CD14-positive monocyte (primary cell): ENCODE measurements at regions not wholly inside any gene's neighbourhood (a gene's known extent, or its start where the extent isn't known, plus 50 kb on each side); places are given as distances from the start of the nearest gene placed in this dataset.

Experiments used
- DNase-seq, 3 donors: peaks; one replicate each; pipeline ENCODE4 v3.0.0-alpha.2; 2011 to 2022
- H2AFZ ChIP-seq: 2 replicates; pipeline ENCODE4 v1.6.0; 2012; ENCODE audit warnings: mild to moderate bottlenecking, low read depth, low read length, inconsistent platforms; ENCODE audit not compliant: insufficient read depth, poor library complexity, severe bottlenecking
- H3K27ac ChIP-seq, 2 donors: 1 replicate in 1 of 2; 2 replicates in 1 of 2; pipeline ENCODE4 v1.5.1; 2012 to 2013; ENCODE audit warnings: low read length in 2 of 2, control low read depth in 1 of 2, inconsistent platforms in 1 of 2, low read depth in 1 of 2, mild to moderate bottlenecking in 1 of 2
- H3K27me3 ChIP-seq, 2 donors: one replicate each; pipeline versions ENCODE4 v1.6.0 to v1.6.1; 2011 to 2013; ENCODE audit warnings: low read length in 2 of 2; ENCODE audit not compliant: control insufficient read depth in 2 of 2, insufficient read depth in 2 of 2
- H3K36me3 ChIP-seq, 2 donors: replicated peaks in 1 of 2; 1 replicate in 1 of 2; 2 replicates in 1 of 2; pipeline versions ENCODE4 v1.5.1 to v1.6.1; 2012 to 2013; ENCODE audit warnings: low read length in 2 of 2, control low read depth in 1 of 2, inconsistent platforms in 1 of 2, mild to moderate bottlenecking in 1 of 2; ENCODE audit not compliant: insufficient read depth in 2 of 2, control insufficient read depth in 1 of 2
- H3K4me1 ChIP-seq, 2 donors: 1 replicate in 1 of 2; 2 replicates in 1 of 2; pipeline versions ENCODE4 v1.5.1 to v1.6.1; 2012 to 2013; ENCODE audit warnings: low read length in 2 of 2, control low read depth in 1 of 2, inconsistent platforms in 1 of 2, mild to moderate bottlenecking in 1 of 2, moderate library complexity in 1 of 2; ENCODE audit not compliant: insufficient read depth in 2 of 2, control insufficient read depth in 1 of 2
- H3K4me2 ChIP-seq: replicated peaks from 2 replicates; pipeline ENCODE3; 2012; ENCODE audit warnings: low read length, moderate library complexity, mild to moderate bottlenecking; ENCODE audit not compliant: poor library complexity, severe bottlenecking; ENCODE audit errors: extremely low read depth
- H3K4me3 ChIP-seq, 3 experiments: fragments of 200-600 bp in 1 of 3; sonication (generic) in 1 of 3; replicated peaks in 1 of 3; 1 replicate in 2 of 3; 2 replicates in 1 of 3; pipeline ENCODE4 v1.5.1; 2011 to 2013; ENCODE audit warnings: low read length in 3 of 3, mild to moderate bottlenecking in 3 of 3, control low read depth in 2 of 3, low read depth in 2 of 3, inconsistent platforms in 1 of 3, moderate library complexity in 1 of 3
- H3K79me2 ChIP-seq: 2 replicates; pipeline ENCODE4 v1.6.0; 2012; ENCODE audit warnings: mild to moderate bottlenecking, control low read depth, inconsistent platforms, low read length, moderate library complexity; ENCODE audit not compliant: insufficient read depth
- H3K9ac ChIP-seq: 2 replicates; pipeline ENCODE4 v1.6.0; 2017; ENCODE audit warnings: low read length, mild to moderate bottlenecking; ENCODE audit not compliant: insufficient read depth, poor library complexity, severe bottlenecking
- H3K9me3 ChIP-seq, 2 donors: replicated peaks in 1 of 2; 1 replicate in 1 of 2; 2 replicates in 1 of 2; pipeline versions ENCODE4 v1.5.1 to v1.6.1; 2012 to 2013; ENCODE audit warnings: low read length in 2 of 2, control low read depth in 1 of 2; ENCODE audit not compliant: control insufficient read depth in 1 of 2, insufficient read depth in 1 of 2
- H4K20me1 ChIP-seq: 2 replicates; pipeline ENCODE4 v1.6.0; 2012; ENCODE audit warnings: mild to moderate bottlenecking, low read length, control low read depth, moderate library complexity; ENCODE audit not compliant: insufficient read depth
- H3K27ac Mint-ChIP-seq, 7 donors: one replicate each; pipeline ENCODE4 v1.8.0; 2020; ENCODE audit warnings: mild to moderate bottlenecking in 7 of 7, mixed read lengths in 7 of 7, moderate library complexity in 6 of 7, inconsistent platforms in 2 of 7
- H3K27me3 Mint-ChIP-seq, 3 donors: one replicate each; pipeline ENCODE4 v1.8.0; 2021 to 2022; ENCODE audit warnings: low read depth in 3 of 3, mild to moderate bottlenecking in 3 of 3, mixed read lengths in 3 of 3, moderate library complexity in 3 of 3, inconsistent platforms in 1 of 3
- H3K36me3 Mint-ChIP-seq, 2 donors: one replicate each; pipeline ENCODE4 v1.8.0; 2020; ENCODE audit warnings: mixed read lengths in 2 of 2, inconsistent platforms in 1 of 2, mild to moderate bottlenecking in 1 of 2
- H3K4me1 Mint-ChIP-seq: one replicate; pipeline ENCODE4 v1.8.0; 2020; ENCODE audit warnings: mild to moderate bottlenecking, mixed read lengths
- H3K4me3 Mint-ChIP-seq, 2 donors: one replicate each; pipeline ENCODE4 v1.8.0; 2020; ENCODE audit warnings: mild to moderate bottlenecking in 2 of 2, mixed read lengths in 2 of 2, moderate library complexity in 1 of 2
- H3K9me3 Mint-ChIP-seq, 7 donors: one replicate each; pipeline ENCODE4 v1.8.0; 2020 to 2022; ENCODE audit warnings: mixed read lengths in 7 of 7, mild to moderate bottlenecking in 6 of 7, moderate library complexity in 6 of 7, inconsistent platforms in 2 of 7
- WGBS: methylation state at CpG from one replicate; pipeline ENCODE4 v1.1.5; 2013; ENCODE audit warnings: missing lambda C conversion rate; ENCODE audit not compliant: insufficient coverage; 5-methylcytosine and 5-hydroxymethylcytosine counted together
- intact Hi-C, 2 donors: fragments of 100-400 bp; cut with micrococcal nuclease; formaldehyde crosslinking; loops; one replicate each; pipeline versions ENCODE4 v1.15.0 to v1.15.1; 2023
- TF ChIP-seq, protein P1 (sequence below): fragments of 200-600 bp; IDR thresholded peaks from one replicate; pipeline ENCODE4 v1.8.0; 2022; ENCODE audit warnings: antibody characterized with exemption, mild to moderate bottlenecking

DNA sequence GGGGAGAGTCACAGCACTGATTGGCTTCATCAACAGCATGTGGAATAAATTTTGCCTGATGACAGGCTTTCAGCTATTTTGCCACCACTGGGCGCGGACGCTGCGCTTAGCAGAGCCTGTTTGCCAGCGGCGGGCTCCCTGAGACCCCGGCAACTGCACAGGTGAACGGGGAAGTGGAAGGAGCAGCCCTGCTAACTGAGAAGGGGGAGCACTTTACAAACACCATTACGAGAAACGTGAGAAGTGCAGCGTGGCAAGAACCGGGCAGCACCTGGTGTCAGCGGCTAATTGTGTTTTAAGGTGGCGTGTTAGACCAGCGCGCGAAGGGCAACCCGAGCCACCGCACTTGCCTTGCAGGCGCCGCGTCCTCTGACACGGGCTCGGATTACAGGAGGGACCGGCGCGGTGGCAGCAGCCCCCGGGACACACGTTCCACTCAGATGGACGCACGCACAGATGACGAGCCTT is 307.8 kb upstream of the ARRDC4 start:
- no peaks in the 10 kb centered on the region for H3K36me3 ChIP-seq
- H3K27ac Mint-ChIP-seq: peak overlapping the region in 1 of 7 donors; percentile 66
- peaks cover 0 to 7% (median 2%) of the 10 kb centered on the region in 7 donors for H3K9me3 Mint-ChIP-seq
- peaks cover 15 to 23% (median 20%) of the 10 kb centered on the region in 3 donors for H3K27me3 Mint-ChIP-seq
- no peaks in the 10 kb centered on the region for H3K79me2 ChIP-seq
- H3K27me3 ChIP-seq: peaks cover 0 to 16% of the 10 kb centered on the region in 2 donors
- no peaks in the 10 kb centered on the region for H3K36me3 Mint-ChIP-seq
- H3K9me3 ChIP-seq: no peaks in the 10 kb centered on the region
- intact Hi-C loops: no loop called here
- H3K4me3 ChIP-seq: no peak overlapping the region
- TF ChIP-seq, protein P1, sequence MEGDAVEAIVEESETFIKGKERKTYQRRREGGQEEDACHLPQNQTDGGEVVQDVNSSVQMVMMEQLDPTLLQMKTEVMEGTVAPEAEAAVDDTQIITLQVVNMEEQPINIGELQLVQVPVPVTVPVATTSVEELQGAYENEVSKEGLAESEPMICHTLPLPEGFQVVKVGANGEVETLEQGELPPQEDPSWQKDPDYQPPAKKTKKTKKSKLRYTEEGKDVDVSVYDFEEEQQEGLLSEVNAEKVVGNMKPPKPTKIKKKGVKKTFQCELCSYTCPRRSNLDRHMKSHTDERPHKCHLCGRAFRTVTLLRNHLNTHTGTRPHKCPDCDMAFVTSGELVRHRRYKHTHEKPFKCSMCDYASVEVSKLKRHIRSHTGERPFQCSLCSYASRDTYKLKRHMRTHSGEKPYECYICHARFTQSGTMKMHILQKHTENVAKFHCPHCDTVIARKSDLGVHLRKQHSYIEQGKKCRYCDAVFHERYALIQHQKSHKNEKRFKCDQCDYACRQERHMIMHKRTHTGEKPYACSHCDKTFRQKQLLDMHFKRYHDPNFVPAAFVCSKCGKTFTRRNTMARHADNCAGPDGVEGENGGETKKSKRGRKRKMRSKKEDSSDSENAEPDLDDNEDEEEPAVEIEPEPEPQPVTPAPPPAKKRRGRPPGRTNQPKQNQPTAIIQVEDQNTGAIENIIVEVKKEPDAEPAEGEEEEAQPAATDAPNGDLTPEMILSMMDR: no peak
- H3K27ac ChIP-seq: no peak overlapping the region
- H3K4me1 Mint-ChIP-seq: no peaks in the 10 kb centered on the region
- no peaks in the 10 kb centered on the region for H4K20me1 ChIP-seq
- H3K4me3 Mint-ChIP-seq: no peak overlapping the region
- DNase-seq: no peak
- H3K4me1 ChIP-seq: no peaks in the 10 kb centered on the region
- H3K9ac ChIP-seq: no peak overlapping the region
- H2AFZ ChIP-seq: no peak overlapping the region
- H3K4me2 ChIP-seq: no peak overlapping the region
- WGBS: 28% methylated on average over 31 of the region's 32 CpGs

DNA sequence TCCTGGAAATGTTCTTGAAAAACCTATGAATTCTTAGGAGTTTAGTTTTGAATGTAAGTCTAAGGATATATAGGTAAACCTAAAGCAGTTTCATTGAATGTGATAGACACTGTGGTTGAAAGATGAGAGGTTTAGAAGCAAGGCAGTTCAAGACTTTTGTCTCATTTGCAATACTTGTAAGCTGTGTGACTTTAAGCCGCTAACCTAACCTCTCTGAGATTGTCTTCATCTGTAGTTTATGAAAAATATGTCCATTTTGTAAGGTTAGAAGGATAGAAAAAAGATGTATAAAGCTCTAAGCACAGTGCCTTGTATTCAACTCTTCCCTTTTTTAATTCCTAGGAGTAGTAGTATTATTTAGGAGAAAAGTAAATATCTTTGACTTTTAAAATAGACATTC is 306.6 kb upstream of the ARRDC4 start:
- intact Hi-C loops: no loop called here

More for the DNA sequence above, 306.6 kb upstream of the ARRDC4 start:
- no peaks in the 10 kb centered on the region for H3K36me3 ChIP-seq
- Mint-ChIP-seq H3K27ac (no peak overlapping the region), H3K27me3 (peaks cover 15 to 23% (median 20%) of the 10 kb centered on the region in 3 donors), H3K9me3 (peaks cover 0 to 7% (median 2%) of the 10 kb centered on the region in 7 donors), H3K36me3 (no peaks in the 10 kb centered on the region), H3K4me1 (no peaks in the 10 kb centered on the region), H3K4me3 (no peak overlapping the region)
- WGBS: no CpG with 5 or more reads among the region's 1 CpG
- H4K20me1 ChIP-seq: no peaks in the 10 kb centered on the region
- H2AFZ ChIP-seq: no peak overlapping the region
- H3K9ac ChIP-seq: no peak overlapping the region
- H3K4me1 ChIP-seq: no peaks in the 10 kb centered on the region
- H3K4me3 ChIP-seq: no peak overlapping the region
- no peaks in the 10 kb centered on the region for H3K79me2 ChIP-seq
- H3K27me3 ChIP-seq: peaks cover 0 to 16% of the 10 kb centered on the region in 2 donors
- TF ChIP-seq, protein P1: no peak
- no peaks in the 10 kb centered on the region for H3K9me3 ChIP-seq
- no peak overlapping the region for H3K27ac ChIP-seq
- H3K4me2 ChIP-seq: no peak overlapping the region
- DNase-seq: no peak
